Ishikawa (cell line): ENCODE measurements at regions not wholly inside any gene's neighbourhood (a gene's known extent, or its start where the extent isn't known, plus 50 kb on each side); places are given as distances from the start of the nearest gene placed in this dataset.

Experiments used
- CEBPB ChIP-seq: IDR thresholded peaks from 2 replicates; pipeline ENCODE4 v1.6.1; 2012
- CREB1 ChIP-seq: IDR thresholded peaks from 2 replicates; pipeline ENCODE4 v1.6.1; 2012; ENCODE audit warnings: low read depth
- EGR1 ChIP-seq: IDR thresholded peaks from 2 replicates; pipeline ENCODE4 v1.6.1; 2012
- EP300 ChIP-seq: IDR thresholded peaks from 2 replicates; pipeline ENCODE4 v1.6.1; 2012; ENCODE audit warnings: borderline replicate concordance
- FOXM1 ChIP-seq: IDR thresholded peaks from 2 replicates; pipeline ENCODE4 v1.6.1; 2012; ENCODE audit warnings: low read depth, borderline replicate concordance
- MAX ChIP-seq: IDR thresholded peaks from 2 replicates; pipeline ENCODE4 v1.6.1; 2012
- NFIC ChIP-seq: IDR thresholded peaks from 2 replicates; pipeline ENCODE4 v1.6.1; 2012
- RAD21 ChIP-seq: IDR thresholded peaks from 2 replicates; pipeline ENCODE4 v1.6.1; 2012; ENCODE audit warnings: low read depth
- REST ChIP-seq: IDR thresholded peaks from 2 replicates; pipeline ENCODE4 v1.6.1; 2012; ENCODE audit warnings: low read depth, mild to moderate bottlenecking
- TAF1 ChIP-seq: IDR thresholded peaks from 2 replicates; pipeline ENCODE4 v1.6.1; 2012; ENCODE audit warnings: low read depth, mild to moderate bottlenecking
- TCF12 ChIP-seq: IDR thresholded peaks from 2 replicates; pipeline ENCODE4 v1.6.1; 2012; ENCODE audit warnings: low read depth
- TEAD4 ChIP-seq: IDR thresholded peaks from 2 replicates; pipeline ENCODE4 v1.6.1; 2012
- USF1 ChIP-seq: IDR thresholded peaks from 2 replicates; pipeline ENCODE4 v1.6.1; 2012
- YY1 ChIP-seq: IDR thresholded peaks from 2 replicates; pipeline ENCODE4 v1.6.1; 2012; ENCODE audit warnings: low read depth
- ZBTB7A ChIP-seq: IDR thresholded peaks from 2 replicates; pipeline ENCODE4 v1.6.1; 2012; ENCODE audit warnings: low read depth

- TF ChIP-seq NFIC (no peak), USF1 (no peak), TAF1 (no peak), CEBPB (no peak), TCF12 (no peak), EGR1 (no peak), FOXM1 (no peak), EP300 (no peak), CREB1 (no peak), MAX (no peak), REST (no peak), YY1 (no peak), ZBTB7A (no peak)
Observed at GRCh38 chr2:67674668-67675067, 277.5 kb downstream of the ETAA1 start.

- no peak for TF ChIP-seq EP300
- TF ChIP-seq MAX = no peak
- TF ChIP-seq CEBPB = no peak
- no peak for TF ChIP-seq REST
- no peak for TF ChIP-seq TEAD4
- TF ChIP-seq USF1 = no peak
- TF ChIP-seq NFIC = no peak
- no peak for TF ChIP-seq YY1
- no peak for TF ChIP-seq FOXM1
Observed at GRCh38 chr2:67684991-67685390, 287.9 kb downstream of the ETAA1 start.

- TF ChIP-seq FOXM1 (no peak), NFIC (no peak), YY1 (no peak), TAF1 (no peak), RAD21 (no peak), EP300 (no peak), REST (no peak), CEBPB (no peak), TEAD4 (no peak), EGR1 (no peak), CREB1 (no peak)
Observed at GRCh38 chr2:67686254-67686653, 289.1 kb downstream of the ETAA1 start.

- TF ChIP-seq TAF1 (no peak), REST (no peak), ZBTB7A (no peak), NFIC (no peak), CEBPB (no peak), RAD21 (no peak), FOXM1 (no peak), USF1 (no peak), MAX (no peak), TCF12 (no peak)
Observed at GRCh38 chr2:67689186-67689585, 292.1 kb downstream of the ETAA1 start.
